ENCODE measurements at regions not wholly inside any gene's neighbourhood (a gene's known extent, or its start where the extent isn't known, plus 50 kb on each side); places are given as distances from the start of the nearest gene placed in this dataset.
"Not testable (repeated sequence)": the region's sequence is repeated elsewhere in the genome, so short reads cannot be mapped to it uniquely, and the experiment has no call there.

GRCh38 chr1:70720521-70720920, 309.5 kb downstream of the CTH start:
- intact Hi-C loops (cut with DNase I), result no loop called here
- DNase-seq (ENCODE audit: low spot score) (no peak), ATAC-seq (no peak)

DNA sequence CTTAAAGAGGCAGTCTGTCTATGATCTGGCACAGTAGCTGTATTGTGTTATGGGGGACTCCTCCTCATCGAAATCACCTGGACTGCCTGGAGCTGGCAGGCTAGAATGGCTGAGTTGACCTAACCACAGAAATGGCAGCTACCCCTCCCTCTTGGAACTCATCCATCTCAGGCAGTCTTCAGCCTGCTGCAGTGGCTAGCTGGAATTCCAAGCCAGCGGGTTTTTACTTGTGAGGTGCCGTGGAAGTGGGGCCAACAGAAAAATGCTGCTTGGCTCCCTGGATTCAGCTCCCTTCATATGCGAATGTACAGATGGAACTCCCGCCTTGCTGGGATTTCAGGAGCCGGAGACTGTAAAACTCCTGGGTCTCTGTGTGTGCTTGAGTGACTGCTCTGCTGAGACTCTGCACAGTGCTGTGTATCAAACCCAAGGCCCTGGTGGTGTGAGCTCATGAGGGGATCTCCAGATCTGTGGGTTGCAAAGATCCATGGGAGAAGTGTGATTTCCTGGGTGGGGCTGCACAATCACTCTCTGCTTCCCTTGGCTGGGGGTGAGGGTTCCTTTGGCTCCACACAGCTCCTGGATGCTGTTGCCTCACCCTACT, 316.9 kb downstream of the CTH start:
- DNase-seq (ENCODE audit: low spot score) (no peak), ATAC-seq (no peak)
- intact Hi-C loops (cut with DNase I), result no loop called here

DNA sequence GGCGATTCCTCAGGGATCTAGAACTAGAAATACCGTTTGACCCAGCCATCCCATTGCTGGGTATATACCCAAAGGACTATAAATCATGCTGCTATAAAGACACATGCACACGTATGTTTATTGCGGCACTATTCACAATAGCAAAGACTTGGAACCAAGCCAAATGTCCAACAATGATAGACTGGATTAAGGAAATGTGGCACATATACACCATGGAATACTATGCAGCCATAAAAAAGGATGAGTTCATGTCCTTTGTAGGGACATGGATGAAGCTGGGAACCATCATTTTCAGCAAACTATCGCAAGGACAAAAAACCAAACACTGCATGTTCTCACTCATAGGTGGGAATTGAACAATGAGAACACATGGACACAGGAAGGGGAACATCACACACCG, 311.1 kb downstream of the PTGER3 start:
- DNase-seq (ENCODE audit: low spot score); ATAC-seq; intact Hi-C loops (cut with DNase I): not testable (repeated sequence)

- DNase-seq (ENCODE audit: low spot score) (no peak), ATAC-seq (no peak)
- intact Hi-C loops (cut with DNase I), result no loop called here
These were observed 310.5 kb downstream of the PTGER3 start for GRCh38 chr1:70737125-70737524.

DNA sequence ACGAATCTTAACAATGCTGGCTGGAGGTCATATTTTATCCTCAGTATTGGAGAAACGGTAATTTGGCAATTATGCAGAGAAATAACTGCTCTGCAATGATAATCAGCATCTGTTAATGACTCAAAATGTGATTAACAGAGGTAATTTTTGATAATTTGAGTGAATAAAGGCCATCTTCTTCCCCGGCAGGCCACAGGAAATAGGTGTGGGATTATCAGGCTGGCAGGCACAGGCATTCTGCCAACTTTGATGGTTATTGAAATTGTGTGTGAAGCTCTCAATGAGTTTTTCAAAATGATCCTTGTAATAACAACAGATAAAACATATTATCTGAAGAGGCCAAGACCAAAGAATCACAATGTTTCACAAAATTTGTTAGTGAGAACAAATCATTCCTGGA, 309.0 kb downstream of the PTGER3 start:
- ATAC-seq, result no peak
- intact Hi-C loops (cut with DNase I), result no loop called here
- no peak for DNase-seq (ENCODE audit: low spot score)

DNA sequence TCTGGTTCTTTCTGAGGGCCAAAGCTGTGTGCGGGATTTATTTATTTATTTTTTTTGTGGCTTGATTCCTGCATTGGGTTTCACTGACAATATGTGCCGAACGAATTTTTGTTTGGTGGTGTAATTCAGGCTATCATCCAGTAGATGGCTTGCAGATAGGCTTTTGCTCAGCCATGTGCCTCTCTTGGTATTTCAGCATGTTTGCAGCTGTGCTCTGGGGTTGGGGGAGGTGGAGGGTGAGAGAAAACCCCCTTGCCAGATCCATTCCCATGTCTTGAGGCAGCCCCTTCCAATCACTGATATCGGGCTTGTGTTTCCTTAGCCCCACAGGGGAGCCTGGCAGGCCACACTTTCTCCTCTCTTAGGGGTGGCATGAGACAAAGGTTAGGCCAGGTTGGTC, 302.4 kb downstream of the PTGER3 start:
- ATAC-seq (no peak), DNase-seq (ENCODE audit: low spot score) (no peak)
- intact Hi-C loops (cut with DNase I), result no loop called here

DNA sequence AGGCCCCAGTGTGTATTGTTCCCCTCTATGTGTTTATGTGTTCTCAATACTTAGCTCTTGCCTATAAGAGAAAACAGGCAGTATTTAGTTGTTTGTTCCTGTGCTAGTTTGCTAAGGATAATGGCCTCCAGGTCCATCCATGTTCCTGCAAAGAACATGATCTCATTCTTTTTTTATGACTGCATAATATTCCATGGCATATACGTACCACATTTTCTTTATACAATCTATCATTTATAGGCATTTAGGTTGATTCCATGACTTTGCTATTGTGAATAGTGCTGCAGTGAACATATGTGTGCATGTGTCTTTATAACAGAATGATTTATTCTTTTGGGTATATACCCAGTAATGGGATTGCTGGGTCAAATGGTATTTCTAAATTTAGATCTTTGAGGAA, 301.6 kb downstream of the PTGER3 start:
- DNase-seq (ENCODE audit: low spot score); ATAC-seq; intact Hi-C loops (cut with DNase I): not testable (repeated sequence)

- intact Hi-C loops (cut with DNase I); ATAC-seq; DNase-seq (ENCODE audit: low spot score): not testable (repeated sequence)
These were observed 300.5 kb downstream of the PTGER3 start for GRCh38 chr1:70747123-70747522.

DNA sequence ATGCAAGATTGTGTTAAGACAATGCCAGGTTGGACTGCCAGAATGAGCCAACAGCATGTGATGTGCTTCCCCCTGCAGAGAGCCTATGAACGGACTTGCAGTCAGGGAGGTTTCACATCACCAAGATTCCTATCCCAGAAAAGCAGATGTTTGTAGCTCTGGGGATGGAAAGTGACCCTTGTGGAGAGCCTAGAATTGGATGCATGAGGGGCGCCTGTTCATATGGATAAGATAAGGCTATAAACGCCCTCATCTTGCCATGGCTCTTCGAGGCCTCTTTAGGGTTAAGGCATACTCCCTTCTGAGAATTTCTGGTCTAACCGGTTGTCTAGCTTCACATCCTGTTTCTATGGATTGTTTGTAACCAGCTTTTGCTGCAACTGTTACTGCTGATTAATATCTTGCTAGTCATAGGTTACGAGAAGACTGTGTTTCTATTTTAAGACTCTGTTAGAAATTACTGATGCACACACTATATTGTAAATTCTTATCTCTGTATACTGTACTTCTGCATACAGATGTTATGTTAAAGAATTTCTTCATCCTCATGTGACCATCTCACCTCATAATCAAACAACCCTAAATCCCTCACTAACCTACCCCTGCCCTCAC, 295.8 kb downstream of the PTGER3 start:
- DNase-seq (ENCODE audit: low spot score); ATAC-seq; intact Hi-C loops (cut with DNase I): not testable (repeated sequence)

DNA sequence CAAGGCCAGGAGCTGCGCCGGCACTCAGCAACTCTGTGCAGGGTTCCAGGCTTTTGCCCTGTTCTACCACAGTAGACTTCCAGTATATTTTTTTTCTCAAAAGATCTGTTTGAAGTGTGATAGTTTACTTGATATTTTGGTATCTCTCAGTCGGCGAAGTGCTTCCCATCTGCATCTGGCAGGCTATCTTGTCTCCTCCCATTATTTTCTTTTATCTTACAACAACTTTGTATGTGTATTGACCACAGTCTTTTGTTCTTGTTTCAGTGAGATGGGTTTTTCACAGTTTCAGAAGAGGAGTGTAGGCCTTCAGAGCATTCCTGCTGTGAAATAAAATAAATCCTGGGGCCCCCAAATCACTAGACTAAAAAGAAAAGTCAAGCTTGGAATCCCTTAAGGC, 292.9 kb downstream of the PTGER3 start:
- ATAC-seq, result no peak
- intact Hi-C loops (cut with DNase I), result no loop called here

GRCh38 chr1:70760154-70760553, 287.5 kb downstream of the PTGER3 start:
- intact Hi-C loops (cut with DNase I), result no loop called here
- DNase-seq (ENCODE audit: low spot score), result no peak
- ATAC-seq, result no peak

More for the DNA sequence above, 292.9 kb downstream of the PTGER3 start:
- no peak for DNase-seq (ENCODE audit: low spot score)

DNA sequence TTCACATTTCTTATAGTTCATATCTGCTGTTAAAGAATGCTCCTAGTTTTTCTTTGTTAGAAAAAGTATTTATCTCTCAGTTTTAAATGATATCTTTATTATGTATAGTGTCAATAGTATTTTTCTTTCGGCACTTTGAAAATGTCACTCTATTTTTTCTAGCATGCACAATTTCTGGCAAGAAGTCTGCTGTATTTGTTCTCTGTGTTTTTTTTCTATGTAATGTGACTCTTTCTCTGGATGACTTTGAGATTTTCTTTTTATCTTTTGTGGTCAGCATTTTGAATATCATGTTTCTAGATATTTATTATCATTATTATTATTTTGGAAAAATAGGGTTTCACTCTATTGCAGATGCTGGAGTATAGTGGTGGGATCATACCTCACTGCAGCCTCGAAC, 285.2 kb downstream of the PTGER3 start:
- intact Hi-C loops (cut with DNase I), result no loop called here
- DNase-seq (ENCODE audit: low spot score), result no peak
- no peak for ATAC-seq

DNA sequence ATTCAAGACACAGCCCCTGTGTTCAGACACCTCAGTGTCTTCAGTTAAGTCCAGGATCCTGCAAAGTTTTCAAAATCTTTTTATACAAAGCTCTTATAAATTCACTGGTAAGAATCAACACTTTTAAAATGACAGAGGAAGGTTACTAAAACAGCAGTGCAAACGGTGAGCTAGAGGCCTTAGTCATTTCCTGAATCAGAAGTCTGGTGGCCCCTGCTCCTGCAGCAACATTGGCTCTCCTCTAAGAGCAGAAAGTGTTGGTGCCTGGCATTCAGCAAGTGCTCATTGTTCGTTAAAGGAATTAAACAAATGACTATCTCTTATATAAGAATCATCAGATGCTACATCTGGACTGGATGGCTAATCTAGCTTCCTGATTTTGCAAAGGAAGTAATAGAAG, 282.9 kb downstream of the PTGER3 start:
- ATAC-seq (no peak), DNase-seq (ENCODE audit: low spot score) (no peak)
- intact Hi-C loops (cut with DNase I), result no loop called here

GRCh38 chr1:70767377-70767776, 280.2 kb downstream of the PTGER3 start:
- ATAC-seq (no peak), DNase-seq (ENCODE audit: low spot score) (no peak)
- intact Hi-C loops (cut with DNase I), result no loop called here

DNA sequence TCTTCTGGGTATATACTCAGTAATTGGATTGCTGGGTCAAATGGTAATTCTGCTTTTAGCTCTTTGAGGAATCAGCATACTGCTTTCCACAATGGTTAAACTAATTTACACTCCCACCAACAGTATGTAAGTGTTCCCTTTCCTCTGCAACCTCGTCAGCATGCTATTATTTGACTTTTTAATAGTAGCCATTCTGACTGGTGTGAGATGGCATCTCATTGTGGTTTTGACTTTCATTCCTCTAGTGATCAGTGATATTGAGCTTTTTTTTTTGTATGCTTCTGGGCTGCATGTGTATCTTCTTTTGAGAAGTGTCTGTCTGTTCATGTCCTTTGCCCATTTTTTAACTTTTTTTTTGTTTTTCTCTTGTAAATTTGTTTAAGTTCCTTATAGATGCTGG, 279.4 kb downstream of the PTGER3 start:
- DNase-seq (ENCODE audit: low spot score), result no peak
- ATAC-seq, result no peak
- intact Hi-C loops (cut with DNase I), result no loop called here

GRCh38 chr1:70778056-70778762, 269.4 kb downstream of the PTGER3 start:
- intact Hi-C loops (cut with DNase I), result no loop called here
- ATAC-seq, result no peak

DNA sequence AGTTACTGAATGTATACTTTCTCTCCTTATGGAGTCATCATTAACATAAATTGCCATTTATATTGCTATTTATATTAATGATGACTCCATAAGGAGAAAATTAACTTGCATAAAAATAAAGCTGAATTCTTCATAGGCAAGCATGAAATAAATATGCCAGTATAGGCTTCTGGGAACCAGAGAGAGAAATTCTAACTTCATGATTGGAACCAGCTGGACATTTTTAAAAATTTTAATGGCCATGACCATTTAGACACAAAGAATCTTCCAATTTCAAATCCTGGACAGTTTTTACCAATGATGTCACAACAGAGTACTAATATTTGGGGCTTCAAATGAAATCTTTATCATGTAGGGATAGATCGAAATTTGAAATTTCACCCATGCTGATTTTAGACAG, 268.7 kb downstream of the PTGER3 start:
- ATAC-seq (no peak), DNase-seq (ENCODE audit: low spot score) (no peak)
- intact Hi-C loops (cut with DNase I), result no loop called here

More at GRCh38 chr1:70778056-70778762, 269.4 kb downstream of the PTGER3 start:
- no peak for DNase-seq (ENCODE audit: low spot score)

DNA sequence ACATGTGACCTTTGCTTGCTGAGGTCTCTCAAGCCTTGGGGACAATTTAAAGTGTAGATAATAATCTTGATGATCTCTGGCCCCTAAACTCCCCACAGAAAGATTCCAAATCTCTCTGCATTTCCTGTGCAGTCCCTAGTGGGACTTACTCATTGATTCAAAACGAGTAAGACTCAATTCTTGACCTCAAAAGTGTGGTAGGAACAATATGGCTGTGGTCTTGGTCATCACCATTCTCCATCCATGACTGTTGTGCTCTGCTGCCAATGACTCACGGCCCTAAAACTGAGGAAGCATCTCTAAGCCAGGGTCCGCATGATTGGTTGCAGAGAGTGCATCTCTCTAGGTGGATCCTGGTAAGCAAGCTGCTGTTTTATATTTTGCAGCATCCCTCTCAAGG, 268.0 kb downstream of the PTGER3 start:
- ATAC-seq (no peak), DNase-seq (ENCODE audit: low spot score) (no peak)
- intact Hi-C loops (cut with DNase I), result no loop called here

DNA sequence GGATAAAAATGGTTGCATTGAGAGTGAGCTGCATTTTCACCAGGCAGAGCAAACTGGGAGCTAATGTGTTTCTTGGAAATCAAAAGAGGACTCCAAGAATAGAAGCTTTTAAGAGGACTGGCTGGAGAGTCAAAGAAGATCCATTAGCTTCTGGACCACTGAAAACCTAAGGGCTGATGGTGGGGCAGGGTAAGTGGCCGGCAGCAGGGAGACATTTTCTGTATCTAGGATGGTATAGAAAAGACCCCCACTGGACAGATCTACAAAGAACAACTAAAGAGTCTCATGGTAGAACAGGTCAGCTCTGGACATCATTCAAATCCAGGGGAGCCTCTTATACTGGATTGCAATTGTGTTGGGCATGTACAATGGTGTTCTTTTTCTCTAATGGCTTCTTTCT, 262.3 kb downstream of the PTGER3 start:
- DNase-seq (ENCODE audit: low spot score), result no peak
- no peak for ATAC-seq
- intact Hi-C loops (cut with DNase I), result no loop called here

GRCh38 chr1:70790232-70790923, 257.2 kb downstream of the PTGER3 start:
- ATAC-seq (no peak), DNase-seq (ENCODE audit: low spot score) (no peak)
- intact Hi-C loops (cut with DNase I), result no loop called here

All from sciatic nerve (tissue), 2 donors.